GM19372 (cell line): ENCODE measurements at regions not wholly inside any gene's neighbourhood (a gene's known extent, or its start where the extent isn't known, plus 50 kb on each side); places are given as distances from the start of the nearest gene placed in this dataset.

Experiments used
- ATAC-seq: cut with Tn5 transposase; IDR thresholded peaks from one replicate; pipeline ENCODE4 v1.9.1; 2021; ENCODE audit warnings: mild to moderate bottlenecking, low read depth, moderate library complexity; ENCODE audit not compliant: unreplicated experiment

- no peak for ATAC-seq
Measured at GRCh38 chr4:108371282-108371681, 202.6 kb upstream of the LEF1 start.

GRCh38 chr4:108370291-108371141, 201.8 kb upstream of the LEF1 start:
- no peak for ATAC-seq

GRCh38 chr4:108369035-108369655, 200.4 kb upstream of the LEF1 start:
- no peak for ATAC-seq

- no peak for ATAC-seq
Measured at GRCh38 chr4:108367751-108368150, 199.0 kb upstream of the LEF1 start.

GRCh38 chr4:108366716-108367115, 198.0 kb upstream of the LEF1 start:
- no peak for ATAC-seq

- no peak for ATAC-seq
Measured at GRCh38 chr4:108365551-108365950, 196.8 kb upstream of the LEF1 start.

GRCh38 chr4:108361886-108362285, 193.2 kb upstream of the LEF1 start:
- ATAC-seq: no peak

- no peak for ATAC-seq
Measured at GRCh38 chr4:108361446-108361820, 192.7 kb upstream of the LEF1 start.

- no peak for ATAC-seq
Measured at GRCh38 chr4:108360754-108361445, 192.2 kb upstream of the LEF1 start.

GRCh38 chr4:108359986-108360681, 191.4 kb upstream of the LEF1 start:
- ATAC-seq: no peak

- ATAC-seq: no peak
Measured at GRCh38 chr4:108359130-108359985, 190.6 kb upstream of the LEF1 start.

- ATAC-seq: no peak
Measured at GRCh38 chr4:108355902-108356535, 187.3 kb upstream of the LEF1 start.

GRCh38 chr4:108355186-108355901, 186.6 kb upstream of the LEF1 start:
- ATAC-seq: no peak

- no peak for ATAC-seq
Measured at GRCh38 chr4:108352664-108353308, 184.1 kb upstream of the LEF1 start.

GRCh38 chr4:108351791-108352190, 183.1 kb upstream of the LEF1 start:
- no peak for ATAC-seq

GRCh38 chr4:108350332-108350731, 181.6 kb upstream of the LEF1 start:
- no peak for ATAC-seq

GRCh38 chr4:108346818-108347210, 178.1 kb upstream of the LEF1 start:
- ATAC-seq: no peak
